ENCODE measurements at regions not wholly inside any gene's neighbourhood (a gene's known extent, or its start where the extent isn't known, plus 50 kb on each side); places are given as distances from the start of the nearest gene placed in this dataset.

DNA sequence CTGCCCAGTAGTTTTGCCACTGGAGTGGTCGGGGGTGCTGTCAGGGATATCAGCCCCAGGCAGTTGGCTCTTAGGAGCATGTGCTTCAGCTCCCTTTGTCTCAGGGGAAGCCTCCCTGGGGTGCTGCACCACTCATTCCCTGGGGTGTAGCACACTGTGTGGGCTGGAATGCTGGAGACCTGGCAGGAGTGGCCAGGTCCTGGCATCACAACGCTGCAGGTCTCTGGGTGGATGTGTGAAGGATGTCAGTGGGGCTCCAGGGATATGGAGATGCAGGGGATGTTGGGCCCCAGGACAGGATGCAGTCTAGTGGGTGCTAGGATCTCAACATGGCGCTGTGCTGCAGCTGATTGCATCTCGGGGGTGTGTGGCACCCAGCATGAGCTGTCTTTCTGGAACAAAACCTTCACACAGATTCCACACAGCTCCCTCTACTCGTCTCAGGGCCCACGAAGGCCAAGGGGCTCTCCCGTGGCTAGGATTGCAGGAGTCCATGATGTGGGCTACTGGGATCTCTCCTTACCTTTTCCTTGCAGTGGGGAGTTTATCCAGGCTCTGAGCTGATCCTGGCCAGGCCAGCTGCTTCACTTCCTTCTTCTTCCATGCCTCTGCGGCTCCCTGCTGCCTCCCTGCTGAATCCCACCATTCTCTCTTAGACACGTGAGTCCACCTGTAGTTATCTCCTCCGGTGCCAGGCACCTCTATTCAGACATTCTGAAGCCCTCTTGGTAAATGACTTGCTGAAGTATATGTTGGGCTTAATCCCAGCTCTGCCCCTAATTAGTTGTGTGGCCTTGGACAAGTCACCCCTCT, 295.1 kb downstream of the RPS24 start (continued):
- TF ChIP-seq CTCF (IDR thresholded peaks at IDR 0.05 in 2 of 3, conservative IDR thresholded peaks at IDR 0.05 in 1 of 3; ENCODE audit: borderline replicate concordance in 1 of 3, insufficient read depth in 1 of 3, low read depth in 2 of 3, low read length in 2 of 3), result no peak
- no peak for TF ChIP-seq SRF (IDR thresholded peaks at IDR 0.05; ENCODE audit: low read depth)
- TF ChIP-seq SP1 (IDR thresholded peaks at IDR 0.05; ENCODE audit: low read depth), result no peak

DNA sequence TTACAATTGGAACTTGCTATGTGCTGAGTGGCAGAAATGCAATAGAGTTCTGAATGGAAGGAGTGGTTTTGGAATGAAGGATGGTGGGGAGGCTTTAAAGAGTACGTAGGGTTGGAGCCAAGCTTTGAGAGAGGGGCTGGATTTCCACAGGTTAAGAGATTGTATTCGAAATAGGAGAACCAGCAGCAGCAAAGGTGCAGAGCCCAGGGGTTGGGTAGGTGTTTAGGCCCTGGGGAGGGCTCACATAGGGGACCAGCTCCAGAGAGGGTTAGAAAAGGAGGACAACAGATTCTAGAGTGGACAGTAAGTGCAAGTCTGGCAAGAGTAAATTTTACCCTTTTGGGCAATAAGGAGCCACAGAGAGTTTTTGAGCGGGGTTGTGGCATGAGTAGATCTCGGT, 297.2 kb downstream of the RPS24 start:
- TF ChIP-seq POLR2AphosphoS5 (IDR thresholded peaks at IDR 0.05; ENCODE audit: low read depth, low read length), result no peak
- no peak for TF ChIP-seq TCF7L2 (IDR thresholded peaks at IDR 0.05; ENCODE audit: borderline replicate concordance, extremely low read depth, insufficient read depth, insufficient read length)
- TF ChIP-seq FOSL1 (IDR thresholded peaks at IDR 0.05; ENCODE audit: low read depth), result no peak
- no peak for TF ChIP-seq EGR1 (IDR thresholded peaks at IDR 0.05; ENCODE audit: low read depth)
- no peak for TF ChIP-seq YY1 (IDR thresholded peaks at IDR 0.05; ENCODE audit: extremely low read depth, insufficient replicate concordance, low read depth, low read length)
- TF ChIP-seq SIN3A (IDR thresholded peaks at IDR 0.05; ENCODE audit: low read depth), result no peak
- TF ChIP-seq POLR2A (IDR thresholded peaks at IDR 0.05; ENCODE audit: borderline replicate concordance, extremely low read depth, insufficient read depth, insufficient read length), result no peak
- TF ChIP-seq RAD21 (IDR thresholded peaks at IDR 0.05; ENCODE audit: low read depth), result no peak
- TF ChIP-seq JUND (IDR thresholded peaks at IDR 0.05), result no peak
- TF ChIP-seq CTCF (IDR thresholded peaks at IDR 0.05 in 2 of 3, conservative IDR thresholded peaks at IDR 0.05 in 1 of 3; ENCODE audit: borderline replicate concordance in 1 of 3, insufficient read depth in 1 of 3, low read depth in 2 of 3, low read length in 2 of 3), result no peak
- TF ChIP-seq CBX3 (IDR thresholded peaks at IDR 0.05; ENCODE audit: low read depth), result no peak
- no peak for TF ChIP-seq SRF (IDR thresholded peaks at IDR 0.05; ENCODE audit: low read depth)
- TF ChIP-seq ELF1 (IDR thresholded peaks at IDR 0.05; ENCODE audit: borderline replicate concordance, low read depth), result no peak
- TF ChIP-seq SP1 (IDR thresholded peaks at IDR 0.05; ENCODE audit: low read depth), result no peak
- no peak for TF ChIP-seq ZNF274 (IDR thresholded peaks at IDR 0.05; ENCODE audit: low read depth, low read length)
- TF ChIP-seq, protein P1, sequence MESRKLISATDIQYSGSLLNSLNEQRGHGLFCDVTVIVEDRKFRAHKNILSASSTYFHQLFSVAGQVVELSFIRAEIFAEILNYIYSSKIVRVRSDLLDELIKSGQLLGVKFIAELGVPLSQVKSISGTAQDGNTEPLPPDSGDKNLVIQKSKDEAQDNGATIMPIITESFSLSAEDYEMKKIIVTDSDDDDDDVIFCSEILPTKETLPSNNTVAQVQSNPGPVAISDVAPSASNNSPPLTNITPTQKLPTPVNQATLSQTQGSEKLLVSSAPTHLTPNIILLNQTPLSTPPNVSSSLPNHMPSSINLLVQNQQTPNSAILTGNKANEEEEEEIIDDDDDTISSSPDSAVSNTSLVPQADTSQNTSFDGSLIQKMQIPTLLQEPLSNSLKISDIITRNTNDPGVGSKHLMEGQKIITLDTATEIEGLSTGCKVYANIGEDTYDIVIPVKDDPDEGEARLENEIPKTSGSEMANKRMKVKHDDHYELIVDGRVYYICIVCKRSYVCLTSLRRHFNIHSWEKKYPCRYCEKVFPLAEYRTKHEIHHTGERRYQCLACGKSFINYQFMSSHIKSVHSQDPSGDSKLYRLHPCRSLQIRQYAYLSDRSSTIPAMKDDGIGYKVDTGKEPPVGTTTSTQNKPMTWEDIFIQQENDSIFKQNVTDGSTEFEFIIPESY (IDR thresholded peaks at IDR 0.05; ENCODE audit: extremely low read depth, insufficient replicate concordance, low read length), result no peak
- TF ChIP-seq ZFX (IDR thresholded peaks at IDR 0.05), result no peak
- CTCF ChIA-PET, result no interaction called here

More for the DNA sequence above, 297.2 kb downstream of the RPS24 start:
- ChIA-PET POLR2A (no interaction called here), RAD21 (ENCODE audit: low non-redundant PET in 1 of 2, low total read pairs in 2 of 2, uncharacterized antibody in 2 of 2, unreplicated experiment in 2 of 2) (no interaction called here)
- intact Hi-C loops (cut with micrococcal nuclease), result no loop called here
- Histone ChIP-seq H3K4me3 (replicated peaks in 1 of 2; ENCODE audit: low read depth in 1 of 2, low read length in 2 of 2) (no peak overlapping the region), H3K9ac (ENCODE audit: low read length) (no peak overlapping the region), H3K27me3 (ENCODE audit: insufficient read depth, low read length) (no peaks in the 10 kb centered on the region), H3K79me2 (ENCODE audit: insufficient read depth, low read length) (no peaks in the 10 kb centered on the region), H4K20me1 (ENCODE audit: insufficient read depth) (no peaks in the 10 kb centered on the region), H3K9me3 (ENCODE audit: control insufficient read depth in 1 of 2, insufficient read depth in 1 of 2, low read depth in 1 of 2, low read length in 2 of 2) (peaks cover 0 to 10% of the 10 kb centered on the region in 2 experiments; a peak in 1 of 4 replicates), H3K36me3 (ENCODE audit: control insufficient read depth in 1 of 2, insufficient read depth in 2 of 2, low read length in 2 of 2) (no peaks in the 10 kb centered on the region), H3K27ac (ENCODE audit: low read depth, low read length) (no peak overlapping the region), H3K9me2 (ENCODE audit: insufficient read depth) (no peaks in the 10 kb centered on the region), H2AFZ (ENCODE audit: low read depth, low read length, poor library complexity, severe bottlenecking) (no peak overlapping the region), H3K4me1 (ENCODE audit: control insufficient read depth in 1 of 2, insufficient read depth in 2 of 2, low read length in 2 of 2) (no peaks in the 10 kb centered on the region), H3K4me2 (ENCODE audit: low read length) (no peak overlapping the region)
- DNase-seq (ENCODE audit: low read depth, low spot score), result no peak
- ATAC-seq, result no peak
- no TSS peak for BruUV-seq (replicated peaks)

Measured in HCT116 (cell line).